Hepatocyte (in vitro differentiated cells): ENCODE measurements at regions not wholly inside any gene's neighbourhood (a gene's known extent, or its start where the extent isn't known, plus 50 kb on each side); places are given as distances from the start of the nearest gene placed in this dataset.

ENCODE experiments used
- DNase-seq: peaks from one replicate; pipeline ENCODE4 v3.0.0-alpha.2; 2016; ENCODE audit warnings: low spot score
- H2AFZ ChIP-seq: fragments of 200-600 bp; sonication (generic); 2 replicates; pipeline ENCODE4 v1.6.0; 2016; ENCODE audit warnings: antibody characterized with exemption, mild to moderate bottlenecking
- H3K27ac ChIP-seq: fragments of 200-600 bp; sonication (generic); 2 replicates; pipeline ENCODE4 v1.5.1; 2016; ENCODE audit warnings: mild to moderate bottlenecking
- H3K27me3 ChIP-seq: fragments of 200-600 bp; sonication (generic); 2 replicates; pipeline ENCODE4 v1.6.1; 2016
- H3K36me3 ChIP-seq: fragments of 200-600 bp; sonication (generic); replicated peaks from 2 replicates; pipeline ENCODE4 v1.5.1; 2016; ENCODE audit warnings: low read depth; ENCODE audit not compliant: insufficient read depth
- H3K4me1 ChIP-seq: fragments of 200-600 bp; sonication (generic); 2 replicates; pipeline ENCODE4 v1.5.1; 2016; ENCODE audit warnings: mild to moderate bottlenecking, moderate library complexity; ENCODE audit not compliant: insufficient read depth
- H3K4me2 ChIP-seq: fragments of 200-600 bp; sonication (generic); 2 replicates; pipeline ENCODE4 v1.6.0; 2016
- H3K4me3 ChIP-seq: fragments of 200-600 bp; sonication (generic); 2 replicates; pipeline ENCODE4 v1.5.1; 2016; ENCODE audit warnings: mild to moderate bottlenecking
- H3K79me2 ChIP-seq: fragments of 200-600 bp; sonication (generic); 2 replicates; pipeline ENCODE4 v1.6.0; 2017; ENCODE audit warnings: mild to moderate bottlenecking
- H3K9me2 ChIP-seq: fragments of 200-600 bp; sonication (generic); replicated peaks from 2 replicates; pipeline ENCODE4 v1.6.0; 2017; ENCODE audit warnings: mild to moderate bottlenecking; ENCODE audit not compliant: insufficient read depth
- H3K9me3 ChIP-seq: fragments of 200-600 bp; sonication (generic); 2 replicates; pipeline ENCODE4 v1.5.1; 2016; ENCODE audit warnings: low read depth, mild to moderate bottlenecking
- H4K20me1 ChIP-seq: fragments of 200-600 bp; sonication (generic); 2 replicates; pipeline ENCODE4 v1.6.0; 2016; ENCODE audit warnings: mild to moderate bottlenecking; ENCODE audit not compliant: insufficient read depth, poor library complexity, severe bottlenecking
- EZH2 ChIP-seq: fragments of 200-600 bp; sonication (generic); IDR thresholded peaks from 2 replicates; pipeline ENCODE4 v1.6.1; 2016; ENCODE audit warnings: antibody characterized with exemption, mild to moderate bottlenecking, borderline replicate concordance
- EZH2phosphoT487 ChIP-seq: fragments of 200-600 bp; sonication (generic); IDR thresholded peaks from one replicate; pipeline ENCODE4 v1.6.1; 2018; ENCODE audit warnings: antibody characterized with exemption, mild to moderate bottlenecking, low read depth, moderate library complexity; ENCODE audit not compliant: unreplicated experiment, severe bottlenecking
- WGBS: methylation state at CpG from one replicate; pipeline ENCODE4 v1.1.6; 2016; ENCODE audit warnings: low lambda C conversion rate; ENCODE audit errors: missing lambda C conversion rate; 5-methylcytosine and 5-hydroxymethylcytosine counted together
- TF ChIP-seq, protein P1 (sequence below): fragments of 200-600 bp; sonication (generic); IDR thresholded peaks from 2 replicates; pipeline ENCODE4 v1.5.1; 2016; ENCODE audit warnings: antibody characterized with exemption, mild to moderate bottlenecking; ENCODE audit not compliant: poor library complexity

DNA sequence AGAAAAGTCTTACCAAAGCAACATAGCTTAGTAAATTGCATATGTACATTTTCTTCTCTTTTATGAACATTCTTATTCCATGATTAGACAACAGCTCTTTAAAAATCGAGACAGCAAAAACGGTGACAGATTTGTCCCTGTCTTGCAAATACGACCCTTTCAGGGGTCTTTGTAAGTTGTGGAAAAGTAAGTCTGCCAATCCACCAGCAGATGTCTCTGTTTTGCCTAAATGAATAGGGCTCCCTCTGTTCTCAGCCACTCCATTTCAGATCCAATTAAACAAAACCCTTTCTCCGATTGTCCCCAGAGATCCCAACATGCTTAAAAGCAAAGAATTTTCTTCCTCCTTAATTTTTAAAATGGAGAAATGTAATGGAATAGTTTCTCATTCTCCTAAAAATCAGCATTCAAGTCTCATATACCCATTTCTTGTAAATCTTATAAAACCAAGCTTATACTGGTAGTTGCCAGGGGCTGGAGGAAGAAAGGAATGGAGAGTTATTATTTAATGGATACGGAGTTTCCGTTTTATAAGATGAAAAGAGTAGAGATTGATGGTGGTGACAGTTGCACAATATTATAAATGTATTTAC is 61.0 kb upstream of the NFE2L3 start:
- H3K9me2 ChIP-seq: no peaks in the 10 kb centered on the region
- H3K36me3 ChIP-seq: no peaks in the 10 kb centered on the region
- peak; percentile 68 for DNase-seq
- H3K79me2 ChIP-seq: no peaks in the 10 kb centered on the region
- no peaks in the 10 kb centered on the region for H4K20me1 ChIP-seq
- H3K27ac ChIP-seq: no peak overlapping the region
- H3K27me3 ChIP-seq: no peaks in the 10 kb centered on the region
- WGBS: 19% methylated on average over 6 of the region's 6 CpGs
- no peak overlapping the region for H3K4me3 ChIP-seq
- H3K4me2 ChIP-seq: peak overlapping the region; percentile 53
- no peaks in the 10 kb centered on the region for H3K9me3 ChIP-seq
- no peak overlapping the region for H2AFZ ChIP-seq
- H3K4me1 ChIP-seq: no peaks in the 10 kb centered on the region
- TF ChIP-seq EZH2phosphoT487 (no peak), EZH2 (no peak)
- TF ChIP-seq, protein P1, sequence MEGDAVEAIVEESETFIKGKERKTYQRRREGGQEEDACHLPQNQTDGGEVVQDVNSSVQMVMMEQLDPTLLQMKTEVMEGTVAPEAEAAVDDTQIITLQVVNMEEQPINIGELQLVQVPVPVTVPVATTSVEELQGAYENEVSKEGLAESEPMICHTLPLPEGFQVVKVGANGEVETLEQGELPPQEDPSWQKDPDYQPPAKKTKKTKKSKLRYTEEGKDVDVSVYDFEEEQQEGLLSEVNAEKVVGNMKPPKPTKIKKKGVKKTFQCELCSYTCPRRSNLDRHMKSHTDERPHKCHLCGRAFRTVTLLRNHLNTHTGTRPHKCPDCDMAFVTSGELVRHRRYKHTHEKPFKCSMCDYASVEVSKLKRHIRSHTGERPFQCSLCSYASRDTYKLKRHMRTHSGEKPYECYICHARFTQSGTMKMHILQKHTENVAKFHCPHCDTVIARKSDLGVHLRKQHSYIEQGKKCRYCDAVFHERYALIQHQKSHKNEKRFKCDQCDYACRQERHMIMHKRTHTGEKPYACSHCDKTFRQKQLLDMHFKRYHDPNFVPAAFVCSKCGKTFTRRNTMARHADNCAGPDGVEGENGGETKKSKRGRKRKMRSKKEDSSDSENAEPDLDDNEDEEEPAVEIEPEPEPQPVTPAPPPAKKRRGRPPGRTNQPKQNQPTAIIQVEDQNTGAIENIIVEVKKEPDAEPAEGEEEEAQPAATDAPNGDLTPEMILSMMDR: peak; percentile 80

DNA sequence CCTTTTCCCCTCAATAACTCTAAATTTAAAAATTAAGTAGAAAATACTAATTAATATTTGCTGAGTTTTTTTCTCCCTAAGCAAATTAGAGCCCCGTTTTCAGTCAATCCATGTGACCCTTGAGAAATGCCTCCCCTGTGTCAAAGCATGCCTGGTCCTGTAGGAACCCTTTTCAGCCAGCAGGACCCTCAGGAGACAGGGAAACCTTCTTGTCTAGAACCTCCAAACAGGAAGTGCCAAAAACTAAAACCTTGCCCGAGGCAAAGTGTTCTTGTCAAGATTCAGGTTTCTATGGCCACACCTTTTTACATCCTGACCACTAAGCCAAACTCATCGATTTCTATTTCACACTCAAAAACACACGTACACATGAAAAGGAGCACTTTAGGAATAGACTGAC is 60.1 kb upstream of the NFE2L3 start:
- Histone ChIP-seq H3K79me2 (no peaks in the 10 kb centered on the region), H3K27ac (no peak overlapping the region), H3K9me2 (no peaks in the 10 kb centered on the region), H3K4me1 (no peaks in the 10 kb centered on the region), H3K9me3 (no peaks in the 10 kb centered on the region), H4K20me1 (no peaks in the 10 kb centered on the region), H3K4me2 (no peak overlapping the region), H3K36me3 (no peaks in the 10 kb centered on the region), H3K27me3 (no peaks in the 10 kb centered on the region), H2AFZ (no peak overlapping the region), H3K4me3 (no peak overlapping the region)
- DNase-seq: no peak
- TF ChIP-seq EZH2phosphoT487 (no peak), EZH2 (no peak)
- TF ChIP-seq, protein P1: no peak
- 61% methylated on average over 4 of the region's 4 CpGs for WGBS

DNA sequence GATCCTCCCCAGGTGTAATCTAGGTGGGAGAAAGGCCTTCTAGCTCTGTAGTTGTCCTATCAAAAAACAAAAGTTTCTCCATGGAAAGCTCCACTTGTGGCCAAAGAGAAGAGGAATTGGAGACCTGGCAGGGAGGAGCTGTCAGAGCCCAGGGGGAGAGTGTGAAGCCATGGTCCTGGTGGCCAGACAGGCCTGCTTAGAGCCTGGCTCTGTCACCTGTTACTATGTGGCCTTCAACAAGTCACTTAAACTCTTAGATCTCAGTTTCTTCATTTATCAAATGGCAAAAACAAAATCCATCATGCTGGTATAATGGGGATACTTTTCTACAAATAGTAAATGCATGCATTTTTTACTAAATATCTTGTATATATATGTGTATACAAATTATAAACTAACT is 59.0 kb upstream of the NFE2L3 start:
- no peaks in the 10 kb centered on the region for H3K27me3 ChIP-seq
- no peaks in the 10 kb centered on the region for H3K9me2 ChIP-seq
- no peaks in the 10 kb centered on the region for H3K36me3 ChIP-seq
- H3K27ac ChIP-seq: no peak overlapping the region
- H3K79me2 ChIP-seq: no peaks in the 10 kb centered on the region
- H3K9me3 ChIP-seq: no peaks in the 10 kb centered on the region
- no peak for DNase-seq
- TF ChIP-seq, protein P1: no peak
- TF ChIP-seq EZH2 (no peak), EZH2phosphoT487 (no peak)
- no peak overlapping the region for H2AFZ ChIP-seq
- H3K4me1 ChIP-seq: no peaks in the 10 kb centered on the region
- H3K4me2 ChIP-seq: no peak overlapping the region
- no peaks in the 10 kb centered on the region for H4K20me1 ChIP-seq
- no peak overlapping the region for H3K4me3 ChIP-seq

DNA sequence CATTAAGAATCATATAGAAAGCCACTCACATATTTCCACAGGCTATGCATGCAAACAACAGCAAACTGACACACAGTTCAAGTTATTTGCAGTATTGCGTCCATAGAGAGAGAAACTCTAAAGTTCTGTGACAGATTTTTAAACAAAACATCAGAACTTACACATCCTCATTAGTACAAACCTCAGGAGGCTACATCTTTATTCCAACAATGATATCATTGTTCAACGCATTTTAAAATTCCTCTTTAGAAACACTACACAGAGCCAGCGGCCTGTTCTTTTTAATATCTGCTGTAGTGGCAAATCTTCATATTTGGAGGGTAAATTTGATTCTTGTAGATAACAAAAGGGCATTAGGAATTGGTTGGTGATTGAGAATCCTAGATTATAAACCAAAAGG is 55.9 kb upstream of the NFE2L3 start:
- no peaks in the 10 kb centered on the region for H3K4me1 ChIP-seq
- no peaks in the 10 kb centered on the region for H3K9me3 ChIP-seq
- no peaks in the 10 kb centered on the region for H3K36me3 ChIP-seq
- H3K79me2 ChIP-seq: no peaks in the 10 kb centered on the region
- no peak overlapping the region for H2AFZ ChIP-seq
- H3K4me3 ChIP-seq: no peak overlapping the region
- H3K4me2 ChIP-seq: no peak overlapping the region
- no peaks in the 10 kb centered on the region for H3K27me3 ChIP-seq
- no peaks in the 10 kb centered on the region for H3K9me2 ChIP-seq
- no peak overlapping the region for H3K27ac ChIP-seq
- no peaks in the 10 kb centered on the region for H4K20me1 ChIP-seq
- WGBS: 95% methylated on average over 3 of the region's 3 CpGs
- DNase-seq: no peak
- TF ChIP-seq, protein P1: no peak
- TF ChIP-seq EZH2: no peak
- no peak for TF ChIP-seq EZH2phosphoT487
